ENCODE measurements at regions not wholly inside any gene's neighbourhood (a gene's known extent, or its start where the extent isn't known, plus 50 kb on each side); places are given as distances from the start of the nearest gene placed in this dataset.

DNA sequence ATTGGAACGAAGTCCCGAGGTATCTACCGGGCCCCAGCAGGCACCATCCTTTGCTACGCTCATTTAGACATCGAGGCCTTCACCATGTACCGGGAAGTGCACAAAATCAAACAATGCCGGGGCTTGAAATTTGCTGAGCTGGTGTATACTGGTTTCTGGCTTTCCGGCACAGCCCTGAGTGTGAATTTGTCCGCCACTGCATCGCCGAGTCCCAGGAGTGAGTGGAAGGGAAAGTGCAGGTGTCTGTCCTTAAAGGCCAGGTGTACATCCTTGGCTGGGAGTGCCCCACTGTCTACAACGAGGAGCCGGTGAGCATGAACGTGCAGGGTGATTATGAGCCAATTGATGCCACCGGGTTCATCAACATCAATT is 158.8 kb upstream of the GUCY1A2 start:
- TF ChIP-seq EZH2 (IDR thresholded peaks at IDR 0.05; ENCODE audit: insufficient read depth, poor library complexity, severe bottlenecking) (no peak), EZH2phosphoT487 (IDR thresholded peaks at IDR 0.05; ENCODE audit: insufficient read depth, low read depth) (no peak)
